Middle frontal gyrus (tissue), 1 donor: ENCODE measurements at regions not wholly inside any gene's neighbourhood (a gene's known extent, or its start where the extent isn't known, plus 50 kb on each side); places are given as distances from the start of the nearest gene placed in this dataset.
"Not testable (repeated sequence)": the region's sequence is repeated elsewhere in the genome, so short reads cannot be mapped to it uniquely, and the experiment has no call there.

Experiments
- DNase-seq: peaks from one replicate; pipeline ENCODE4 v3.0.0-alpha.2; 2015; ENCODE audit warnings: low spot score; ENCODE audit errors: extremely low spot score

- no peak for DNase-seq
Observed at GRCh38 chr6:27049863-27050781, 197.4 kb upstream of the PRSS16 start.

GRCh38 chr6:27052082-27052730 is 195.3 kb upstream of the PRSS16 start:
- DNase-seq, result not testable (repeated sequence)

GRCh38 chr6:27052731-27053082 is 194.8 kb upstream of the PRSS16 start:
- DNase-seq, result no peak

GRCh38 chr6:27053738-27054137 is 193.8 kb upstream of the PRSS16 start:
- no peak for DNase-seq

GRCh38 chr6:27056615-27057014 is 190.9 kb upstream of the PRSS16 start:
- no peak for DNase-seq

- no peak for DNase-seq
Observed at GRCh38 chr6:27059621-27060425, 187.7 kb upstream of the PRSS16 start.

GRCh38 chr6:27061235-27061993 is 186.1 kb upstream of the PRSS16 start:
- DNase-seq, result no peak

- no peak for DNase-seq
Observed at GRCh38 chr6:27062755-27063154, 184.7 kb upstream of the PRSS16 start.

- no peak for DNase-seq
Observed at GRCh38 chr6:27065183-27065582, 182.3 kb upstream of the PRSS16 start.

GRCh38 chr6:27066381-27066780 is 181.1 kb upstream of the PRSS16 start:
- no peak for DNase-seq

- no peak for DNase-seq
Observed at GRCh38 chr6:27066802-27067201, 180.7 kb upstream of the PRSS16 start.

GRCh38 chr6:27073441-27073840 is 174.1 kb upstream of the PRSS16 start:
- DNase-seq, result no peak

- DNase-seq, result no peak
Observed at GRCh38 chr6:27076116-27076515, 171.4 kb upstream of the PRSS16 start.

- peak; percentile 67 for DNase-seq
Observed at GRCh38 chr6:27078734-27079357, 168.7 kb upstream of the PRSS16 start.

GRCh38 chr6:27081188-27081587 is 166.3 kb upstream of the PRSS16 start:
- no peak for DNase-seq

- no peak for DNase-seq
Observed at GRCh38 chr6:27081931-27082330, 165.6 kb upstream of the PRSS16 start.

GRCh38 chr6:27088068-27088467 is 159.4 kb upstream of the PRSS16 start:
- DNase-seq, result no peak

- no peak for DNase-seq
Observed at GRCh38 chr6:27091661-27092315, 155.7 kb upstream of the PRSS16 start.

- DNase-seq, result no peak
Observed at GRCh38 chr6:27092316-27092692, 155.2 kb upstream of the PRSS16 start.

GRCh38 chr6:27095914-27096313 is 151.6 kb upstream of the PRSS16 start:
- DNase-seq, result no peak
